Right atrium auricular region (tissue), 2 donors: ENCODE measurements at regions not wholly inside any gene's neighbourhood (a gene's known extent, or its start where the extent isn't known, plus 50 kb on each side); places are given as distances from the start of the nearest gene placed in this dataset.
A peak's percentile ranks its signal among the peaks of the same experiment; 100 is the strongest.

Experiments
- DNase-seq: peaks from one replicate; pipeline ENCODE4 v3.0.0-alpha.2; 2019; ENCODE audit warnings: low spot score
- H3K27ac ChIP-seq, 2 donors: fragments of 200-600 bp; sonication (generic); 1 replicate in 1 of 2; 2 replicates in 1 of 2; pipeline ENCODE4 v1.5.1; 2016 to 2019
- H3K27me3 ChIP-seq, 2 donors: fragments of 200-600 bp; sonication (generic); one replicate each; pipeline versions ENCODE4 v1.5.1 to v1.6.0; 2017 to 2019
- H3K36me3 ChIP-seq: fragments of 200-600 bp; sonication (generic); one replicate; pipeline ENCODE4 v1.5.1; 2016
- H3K4me1 ChIP-seq, 2 donors: fragments of 200-600 bp; sonication (generic); one replicate each; pipeline versions ENCODE4 v1.5.1 to v1.6.0; 2017 to 2019
- H3K4me3 ChIP-seq, 2 donors: fragments of 200-600 bp; sonication (generic); 1 replicate in 1 of 2; 2 replicates in 1 of 2; pipeline ENCODE4 v1.5.1; 2017 to 2019; ENCODE audit warnings: mild to moderate bottlenecking in 1 of 2, moderate library complexity in 1 of 2
- H3K9me3 ChIP-seq, 2 donors: fragments of 200-600 bp; sonication (generic); one replicate each; pipeline ENCODE4 v1.5.1; 2019
- CTCF ChIP-seq, 2 donors: fragments of 200-600 bp; sonication (generic); IDR thresholded peaks; one replicate each; pipeline ENCODE4 v1.5.1; 2019; ENCODE audit warnings: antibody characterized with exemption in 2 of 2

GRCh38 chr4:23333946-23334878 lies 555.6 kb downstream of the PPARGC1A start:
- H3K27me3 ChIP-seq: no peaks in the 10 kb centered on the region
- TF ChIP-seq CTCF (IDR thresholded peaks at IDR 0.05): no peak
- no peak overlapping the region for H3K4me3 ChIP-seq
- H3K36me3 ChIP-seq: no peaks in the 10 kb centered on the region
- no peak for DNase-seq
- no peaks in the 10 kb centered on the region for H3K9me3 ChIP-seq
- peaks cover 0 to 10% of the 10 kb centered on the region in 2 donors for H3K4me1 ChIP-seq
- peak overlapping the region in 1 of 2 donors; percentile 6 for H3K27ac ChIP-seq

GRCh38 chr4:23333556-23333945 lies 556.3 kb downstream of the PPARGC1A start:
- H3K27me3 ChIP-seq: no peaks in the 10 kb centered on the region
- no peaks in the 10 kb centered on the region for H3K36me3 ChIP-seq
- TF ChIP-seq CTCF (IDR thresholded peaks at IDR 0.05): no peak
- no peak for DNase-seq
- no peak overlapping the region for H3K27ac ChIP-seq
- H3K4me3 ChIP-seq: no peak overlapping the region
- H3K9me3 ChIP-seq: no peaks in the 10 kb centered on the region
- H3K4me1 ChIP-seq: peaks cover 0 to 10% of the 10 kb centered on the region in 2 donors

GRCh38 chr4:23332313-23332712 lies 557.5 kb downstream of the PPARGC1A start:
- no peaks in the 10 kb centered on the region for H3K36me3 ChIP-seq
- TF ChIP-seq CTCF (IDR thresholded peaks at IDR 0.05): no peak
- H3K4me1 ChIP-seq: peaks cover 0 to 10% of the 10 kb centered on the region in 2 donors
- no peak for DNase-seq
- no peak overlapping the region for H3K27ac ChIP-seq
- H3K9me3 ChIP-seq: no peaks in the 10 kb centered on the region
- no peak overlapping the region for H3K4me3 ChIP-seq
- H3K27me3 ChIP-seq: no peaks in the 10 kb centered on the region

- no peaks in the 10 kb centered on the region for H3K9me3 ChIP-seq
- no peaks in the 10 kb centered on the region for H3K36me3 ChIP-seq
- no peak for TF ChIP-seq CTCF (IDR thresholded peaks at IDR 0.05)
- H3K27ac ChIP-seq: no peak overlapping the region
- no peaks in the 10 kb centered on the region for H3K4me1 ChIP-seq
- no peaks in the 10 kb centered on the region for H3K27me3 ChIP-seq
- no peak overlapping the region for H3K4me3 ChIP-seq
- DNase-seq: no peak
Observed at GRCh38 chr4:23327120-23327519, 562.7 kb downstream of the PPARGC1A start.

- H3K4me1 ChIP-seq: no peaks in the 10 kb centered on the region
- no peak overlapping the region for H3K27ac ChIP-seq
- H3K27me3 ChIP-seq: no peaks in the 10 kb centered on the region
- no peak overlapping the region for H3K4me3 ChIP-seq
- no peak for TF ChIP-seq CTCF (IDR thresholded peaks at IDR 0.05)
- no peak for DNase-seq
- H3K9me3 ChIP-seq: no peaks in the 10 kb centered on the region
- H3K36me3 ChIP-seq: no peaks in the 10 kb centered on the region
Observed at GRCh38 chr4:23324021-23324690, 565.7 kb downstream of the PPARGC1A start.
